HepG2 (cell line): ENCODE measurements at regions not wholly inside any gene's neighbourhood (a gene's known extent, or its start where the extent isn't known, plus 50 kb on each side); places are given as distances from the start of the nearest gene placed in this dataset.

Experiments
- ARHGAP35 ChIP-seq: sonication (generic); formaldehyde crosslinking; IDR thresholded peaks from 2 replicates; pipeline ENCODE4 v1.9.0; 2022; ENCODE audit warnings: mild to moderate bottlenecking, inconsistent platforms, moderate library complexity, missing genetic modification reagents, borderline replicate concordance
- FOXM1 ChIP-seq: sonication (generic); formaldehyde crosslinking; IDR thresholded peaks from 2 replicates; pipeline ENCODE4 v1.5.0; 2020; ENCODE audit warnings: missing genetic modification reagents
- HDAC2 ChIP-seq: sonication (generic); formaldehyde crosslinking; IDR thresholded peaks from 2 replicates; pipeline ENCODE4 v1.4.0; 2020; ENCODE audit warnings: missing genetic modification reagents
- KAT7 ChIP-seq: IDR thresholded peaks from 2 replicates; pipeline ENCODE4 v1.6.1; 2018; ENCODE audit warnings: borderline replicate concordance, missing compliant biosample characterization
- KDM1A ChIP-seq: IDR thresholded peaks from 2 replicates; pipeline ENCODE4 v1.6.1; 2016; ENCODE audit warnings: missing compliant biosample characterization
- POLR2A ChIP-seq, 2 experiments: IDR thresholded peaks; 2 replicates each; pipeline ENCODE4 v1.6.1; 2011; ENCODE audit warnings: low read depth in 2 of 2, low read length in 2 of 2, mild to moderate bottlenecking in 1 of 2, moderate library complexity in 1 of 2; ENCODE audit not compliant: insufficient read depth in 1 of 2
- RFX1 ChIP-seq: fragments of 450-650 bp; IDR thresholded peaks from 2 replicates; pipeline ENCODE4 v1.6.1; 2017
- U2AF2 ChIP-seq: fragments of 200-400 bp; formaldehyde crosslinking; IDR thresholded peaks from 2 replicates; pipeline ENCODE4 v1.6.1; 2017; ENCODE audit warnings: low read depth, mild to moderate bottlenecking, low read length
- ZFAT ChIP-seq: sonication (generic); formaldehyde crosslinking; conservative IDR thresholded peaks from 2 replicates; pipeline ENCODE4 v1.8.1; 2023; ENCODE audit warnings: missing genetic modification reagents, inconsistent platforms
- ZNF143 ChIP-seq: sonication (generic); formaldehyde crosslinking; IDR thresholded peaks from 2 replicates; pipeline ENCODE4 v1.4.0; 2020; ENCODE audit warnings: missing genetic modification reagents
- ZNF430 ChIP-seq: sonication (generic); formaldehyde crosslinking; IDR thresholded peaks from 2 replicates; pipeline ENCODE4 v1.9.0; 2021; ENCODE audit warnings: mild to moderate bottlenecking, missing genetic modification reagents
- ZNF768 ChIP-seq: sonication (generic); formaldehyde crosslinking; IDR thresholded peaks from 2 replicates; pipeline ENCODE4 v1.4.0; 2020; ENCODE audit warnings: missing genetic modification reagents
- TF ChIP-seq, protein P1 (sequence below): sonication (generic); formaldehyde crosslinking; IDR thresholded peaks from 2 replicates; pipeline ENCODE4 v1.5.0; 2020; ENCODE audit warnings: mild to moderate bottlenecking, missing genetic modification reagents, moderate library complexity

- TF ChIP-seq, protein P1, sequence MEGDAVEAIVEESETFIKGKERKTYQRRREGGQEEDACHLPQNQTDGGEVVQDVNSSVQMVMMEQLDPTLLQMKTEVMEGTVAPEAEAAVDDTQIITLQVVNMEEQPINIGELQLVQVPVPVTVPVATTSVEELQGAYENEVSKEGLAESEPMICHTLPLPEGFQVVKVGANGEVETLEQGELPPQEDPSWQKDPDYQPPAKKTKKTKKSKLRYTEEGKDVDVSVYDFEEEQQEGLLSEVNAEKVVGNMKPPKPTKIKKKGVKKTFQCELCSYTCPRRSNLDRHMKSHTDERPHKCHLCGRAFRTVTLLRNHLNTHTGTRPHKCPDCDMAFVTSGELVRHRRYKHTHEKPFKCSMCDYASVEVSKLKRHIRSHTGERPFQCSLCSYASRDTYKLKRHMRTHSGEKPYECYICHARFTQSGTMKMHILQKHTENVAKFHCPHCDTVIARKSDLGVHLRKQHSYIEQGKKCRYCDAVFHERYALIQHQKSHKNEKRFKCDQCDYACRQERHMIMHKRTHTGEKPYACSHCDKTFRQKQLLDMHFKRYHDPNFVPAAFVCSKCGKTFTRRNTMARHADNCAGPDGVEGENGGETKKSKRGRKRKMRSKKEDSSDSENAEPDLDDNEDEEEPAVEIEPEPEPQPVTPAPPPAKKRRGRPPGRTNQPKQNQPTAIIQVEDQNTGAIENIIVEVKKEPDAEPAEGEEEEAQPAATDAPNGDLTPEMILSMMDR (CRISPR knock-in tag) = no peak
- TF ChIP-seq ZNF430 (CRISPR knock-in tag) = no peak
- no peak for TF ChIP-seq ARHGAP35 (CRISPR knock-in tag)
- no peak for TF ChIP-seq U2AF2
- TF ChIP-seq HDAC2 (CRISPR knock-in tag) = no peak
- no peak for TF ChIP-seq KAT7 (CRISPR knock-in tag)
- no peak for TF ChIP-seq RFX1
- no peak for TF ChIP-seq ZNF768 (CRISPR knock-in tag)
- TF ChIP-seq ZFAT = no peak
- no peak for TF ChIP-seq KDM1A (CRISPR knock-in tag)
- TF ChIP-seq ZNF143 (CRISPR knock-in tag) = no peak
- TF ChIP-seq FOXM1 (CRISPR knock-in tag) = no peak
- no peak for TF ChIP-seq POLR2A (IDR thresholded peaks at IDR 0.05; ENCODE audit: insufficient read depth in 1 of 2, low read depth in 2 of 2, low read length in 2 of 2)
Observed at GRCh38 chr15:93231994-93232393, 143.0 kb upstream of the RGMA start.
